Nephron progenitor cell (in vitro differentiated cells): ENCODE measurements at regions not wholly inside any gene's neighbourhood (a gene's known extent, or its start where the extent isn't known, plus 50 kb on each side); places are given as distances from the start of the nearest gene placed in this dataset.

Source experiments
- DNase-seq: peaks from one replicate; pipeline ENCODE4 v3.0.0; 2021
- H3K27ac Mint-ChIP-seq: 2 replicates; pipeline ENCODE4 v1.8.0; 2021; ENCODE audit warnings: mild to moderate bottlenecking, moderate library complexity, mixed read lengths
- H3K27me3 Mint-ChIP-seq: 2 replicates; pipeline ENCODE4 v1.8.0; 2021; ENCODE audit warnings: mild to moderate bottlenecking, low read depth, mixed read lengths; ENCODE audit not compliant: poor library complexity
- H3K36me3 Mint-ChIP-seq: 2 replicates; pipeline ENCODE4 v1.8.0; 2021; ENCODE audit warnings: low read depth, mixed read lengths
- H3K4me1 Mint-ChIP-seq: 2 replicates; pipeline ENCODE4 v1.8.0; 2021; ENCODE audit warnings: mixed read lengths
- H3K4me3 Mint-ChIP-seq: 2 replicates; pipeline ENCODE4 v1.8.0; 2021; ENCODE audit warnings: mild to moderate bottlenecking, moderate library complexity, mixed read lengths
- H3K9me3 Mint-ChIP-seq: 2 replicates; pipeline ENCODE4 v1.8.0; 2021; ENCODE audit warnings: mild to moderate bottlenecking, moderate library complexity, mixed read lengths
- CTCF ChIP-seq: fragments of 200-600 bp; sonication (generic); IDR thresholded peaks from 2 replicates; pipeline ENCODE4 v1.5.0; 2021; ENCODE audit warnings: antibody characterized with exemption

GRCh38 chr10:62926407-62926806 lies 110.2 kb upstream of the EGR2 start:
- TF ChIP-seq CTCF = no peak

GRCh38 chr10:62924344-62924748 lies 108.2 kb upstream of the EGR2 start:
- no peak overlapping the region for H3K27ac Mint-ChIP-seq
- H3K9me3 Mint-ChIP-seq = peaks cover 15% of the 10 kb centered on the region
- TF ChIP-seq CTCF = no peak
- peaks cover 7% of the 10 kb centered on the region for H3K36me3 Mint-ChIP-seq
- no peak overlapping the region for H3K4me3 Mint-ChIP-seq
- peak; percentile 19 for DNase-seq
- H3K4me1 Mint-ChIP-seq = no peaks in the 10 kb centered on the region
- H3K27me3 Mint-ChIP-seq = no peaks in the 10 kb centered on the region

More at GRCh38 chr10:62926407-62926806, 110.2 kb upstream of the EGR2 start:
- no peaks in the 10 kb centered on the region for H3K27me3 Mint-ChIP-seq
- peaks cover 7% of the 10 kb centered on the region for H3K36me3 Mint-ChIP-seq
- H3K4me1 Mint-ChIP-seq = no peaks in the 10 kb centered on the region
- H3K4me3 Mint-ChIP-seq = no peak overlapping the region
- DNase-seq = no peak
- no peak overlapping the region for H3K27ac Mint-ChIP-seq
- H3K9me3 Mint-ChIP-seq = peaks cover 23% of the 10 kb centered on the region

- Mint-ChIP-seq H3K9me3 (no peaks in the 10 kb centered on the region), H3K27ac (no peak overlapping the region), H3K4me1 (peaks cover 9% of the 10 kb centered on the region), H3K27me3 (no peaks in the 10 kb centered on the region), H3K36me3 (no peaks in the 10 kb centered on the region), H3K4me3 (no peak overlapping the region)
- no peak for TF ChIP-seq CTCF
- no peak for DNase-seq
Measured at GRCh38 chr10:62919776-62920175, 103.6 kb upstream of the EGR2 start.

- no peak for DNase-seq
- Mint-ChIP-seq H3K4me3 (no peak overlapping the region), H3K4me1 (peaks cover 9% of the 10 kb centered on the region), H3K27me3 (no peaks in the 10 kb centered on the region), H3K36me3 (no peaks in the 10 kb centered on the region), H3K9me3 (no peaks in the 10 kb centered on the region), H3K27ac (peak overlapping the region; percentile 12)
- no peak for TF ChIP-seq CTCF
Measured at GRCh38 chr10:62917475-62918238, 101.5 kb upstream of the EGR2 start.

GRCh38 chr10:62916141-62916603 lies 100.0 kb upstream of the EGR2 start:
- no peak for TF ChIP-seq CTCF
- H3K27ac Mint-ChIP-seq = no peak overlapping the region
- no peaks in the 10 kb centered on the region for H3K27me3 Mint-ChIP-seq
- no peak for DNase-seq
- no peaks in the 10 kb centered on the region for H3K36me3 Mint-ChIP-seq
- no peak overlapping the region for H3K4me3 Mint-ChIP-seq
- H3K9me3 Mint-ChIP-seq = no peaks in the 10 kb centered on the region
- peaks cover 14% of the 10 kb centered on the region for H3K4me1 Mint-ChIP-seq

- TF ChIP-seq CTCF = no peak
- Mint-ChIP-seq H3K27ac (no peak overlapping the region), H3K27me3 (peaks cover under 1% of the 10 kb centered on the region), H3K9me3 (no peaks in the 10 kb centered on the region), H3K36me3 (no peaks in the 10 kb centered on the region), H3K4me3 (no peak overlapping the region), H3K4me1 (peaks cover 15% of the 10 kb centered on the region)
- DNase-seq = no peak
Measured at GRCh38 chr10:62915158-62915557, 99.0 kb upstream of the EGR2 start.
